ENCODE measurements at regions not wholly inside any gene's neighbourhood (a gene's known extent, or its start where the extent isn't known, plus 50 kb on each side); places are given as distances from the start of the nearest gene placed in this dataset.
"Not testable (repeated sequence)": the region's sequence is repeated elsewhere in the genome, so short reads cannot be mapped to it uniquely, and the experiment has no call there.

GRCh38 chr9:10835791-10836463 lies 223.1 kb upstream of the PTPRD start:
- DNase-seq = no peak

DNA sequence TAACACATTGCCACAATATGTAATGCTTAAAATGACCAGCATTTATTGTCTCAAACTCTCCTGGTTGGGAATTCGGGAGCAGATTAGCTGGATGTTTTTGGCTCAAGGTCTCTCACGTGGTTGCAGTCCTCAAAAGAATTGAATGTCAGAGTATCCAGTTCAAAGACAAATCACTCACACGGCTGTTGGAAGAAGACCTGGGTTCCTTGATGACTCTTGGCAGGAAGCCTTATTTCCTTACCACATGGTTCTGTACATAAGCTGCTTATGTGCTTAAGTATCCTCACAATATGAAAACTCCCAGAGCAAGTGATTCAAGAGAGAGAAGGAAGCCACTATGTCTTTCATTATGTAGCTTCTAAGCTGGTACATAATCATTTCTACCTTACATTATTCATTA lies 230.3 kb upstream of the PTPRD start:
- DNase-seq = peak; percentile 8

- peak; percentile 49 for DNase-seq
Measured at GRCh38 chr9:10855847-10856246, 243.0 kb upstream of the PTPRD start.

- DNase-seq = no peak
Measured at GRCh38 chr9:10858817-10859216, 246.0 kb upstream of the PTPRD start.

- DNase-seq = no peak
Measured at GRCh38 chr9:10863476-10863875, 250.7 kb upstream of the PTPRD start.

DNA sequence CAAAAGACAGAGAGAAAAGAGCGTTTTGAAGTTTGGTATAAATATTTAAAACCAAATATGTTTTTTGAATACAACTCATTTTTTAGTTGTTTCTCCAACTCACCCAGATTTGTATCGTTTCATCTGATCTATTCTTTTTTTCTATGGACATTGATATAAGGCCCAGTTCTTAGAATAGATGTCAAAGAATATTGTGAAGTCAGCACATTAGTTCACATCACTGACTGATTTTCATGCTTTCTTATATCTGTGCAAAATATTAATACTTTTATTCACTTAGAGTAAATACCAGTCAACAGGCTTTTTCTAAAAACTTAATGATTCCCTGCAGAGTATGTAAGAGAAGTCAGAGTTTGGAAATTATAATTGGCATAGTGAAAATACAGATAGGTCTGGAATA lies 254.4 kb upstream of the PTPRD start:
- no peak for DNase-seq

DNA sequence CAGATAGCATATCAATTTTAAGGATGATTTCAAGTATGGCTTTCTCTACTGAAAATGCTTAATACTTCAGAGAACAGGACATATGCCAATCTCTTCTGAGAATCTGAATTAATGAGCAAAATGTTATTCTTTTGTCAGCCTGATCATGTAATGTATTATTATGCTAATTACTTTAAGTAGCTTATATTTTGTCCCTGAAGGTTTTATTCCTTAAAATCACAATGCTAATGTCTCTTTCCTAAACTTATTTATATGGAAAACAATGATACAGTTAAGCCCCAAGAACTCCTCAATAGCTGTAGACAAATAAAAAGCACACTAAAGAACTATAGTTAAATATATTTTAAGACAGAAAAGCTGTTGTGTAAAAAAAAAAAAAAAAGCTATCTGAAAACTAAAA lies 256.9 kb upstream of the PTPRD start:
- DNase-seq = no peak

- DNase-seq = no peak
Measured at GRCh38 chr9:10873999-10874398, 261.2 kb upstream of the PTPRD start.

- DNase-seq = no peak
Measured at GRCh38 chr9:10875752-10876151, 262.9 kb upstream of the PTPRD start.

DNA sequence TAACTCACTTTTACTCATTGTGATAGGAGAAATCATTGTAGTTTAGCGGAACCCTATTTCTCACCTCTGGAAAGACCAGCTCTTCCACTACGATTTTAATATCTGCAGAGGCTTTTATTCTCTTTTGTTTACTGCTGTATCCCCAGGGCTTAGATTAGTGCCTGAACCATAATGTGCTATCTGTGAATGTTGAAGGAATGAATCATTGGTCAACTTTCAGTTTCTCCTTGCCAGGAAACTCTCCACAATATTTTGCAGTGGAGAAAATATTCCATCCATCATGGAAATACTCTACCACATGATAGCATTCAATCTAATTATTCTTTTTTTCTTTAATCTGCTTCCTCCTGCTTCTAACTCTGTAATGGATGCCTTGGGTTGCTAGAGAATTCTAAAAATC lies 263.5 kb upstream of the PTPRD start:
- DNase-seq = no peak

GRCh38 chr9:10890266-10890665 lies 277.5 kb upstream of the PTPRD start:
- DNase-seq = not testable (repeated sequence)

DNA sequence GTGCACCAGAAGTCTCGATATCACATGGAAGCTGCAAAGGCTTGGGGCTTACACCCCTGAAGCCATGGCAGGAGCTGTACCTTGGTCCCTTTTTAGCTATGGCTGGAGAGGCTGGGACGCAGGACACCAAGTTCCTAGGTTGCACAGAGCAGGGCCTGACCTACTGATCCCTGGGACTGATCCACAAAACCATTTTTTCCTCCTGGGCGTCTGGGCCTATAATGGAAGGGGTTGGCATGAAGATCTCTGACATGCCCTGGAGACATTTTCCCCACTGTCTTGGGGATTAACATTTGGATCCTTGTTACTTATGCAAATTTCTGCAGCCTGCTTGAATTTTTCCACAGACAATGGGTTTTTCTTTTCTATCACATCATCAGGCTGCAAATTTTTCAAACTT lies 286.7 kb upstream of the PTPRD start:
- no peak for DNase-seq

DNA sequence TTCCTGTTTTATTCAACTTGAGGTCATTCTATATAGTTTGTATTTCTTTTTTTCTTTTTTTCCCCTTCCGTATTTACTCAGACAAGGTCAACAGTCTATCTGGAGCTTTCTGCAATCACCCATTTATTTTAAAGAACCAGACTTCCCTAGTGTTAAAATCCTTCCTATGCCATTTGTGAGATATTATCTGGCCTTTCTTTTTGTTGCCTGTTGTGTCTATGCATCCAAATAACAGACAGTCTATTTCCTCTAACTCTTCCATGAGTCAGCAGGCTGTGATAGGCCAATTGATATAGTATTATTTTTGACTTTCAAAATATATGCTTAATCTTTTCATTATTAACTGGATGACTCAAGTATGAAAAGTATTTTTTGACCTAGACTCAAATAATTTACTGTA lies 291.2 kb upstream of the PTPRD start:
- no peak for DNase-seq

DNA sequence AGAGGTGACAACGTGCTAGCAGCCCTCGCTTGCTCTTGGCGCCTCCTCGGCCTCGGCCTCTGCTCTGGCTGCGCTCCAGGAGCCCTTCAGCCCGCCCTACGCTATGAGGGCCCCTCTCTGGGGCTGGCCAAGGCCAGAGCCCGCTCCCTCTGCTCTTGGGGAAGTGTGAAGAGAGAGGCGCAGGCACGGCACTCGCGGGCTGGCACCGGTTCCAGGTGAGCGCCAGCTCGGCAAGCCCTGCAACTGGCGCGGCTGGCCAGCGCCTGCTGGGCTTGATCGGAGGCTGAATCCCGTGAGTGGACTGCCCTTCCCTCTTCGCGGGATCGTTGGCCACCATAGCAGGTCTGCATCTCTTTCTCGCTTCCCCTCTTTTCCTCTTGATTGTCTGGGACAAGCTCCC lies 298.0 kb upstream of the PTPRD start:
- DNase-seq = no peak

DNA sequence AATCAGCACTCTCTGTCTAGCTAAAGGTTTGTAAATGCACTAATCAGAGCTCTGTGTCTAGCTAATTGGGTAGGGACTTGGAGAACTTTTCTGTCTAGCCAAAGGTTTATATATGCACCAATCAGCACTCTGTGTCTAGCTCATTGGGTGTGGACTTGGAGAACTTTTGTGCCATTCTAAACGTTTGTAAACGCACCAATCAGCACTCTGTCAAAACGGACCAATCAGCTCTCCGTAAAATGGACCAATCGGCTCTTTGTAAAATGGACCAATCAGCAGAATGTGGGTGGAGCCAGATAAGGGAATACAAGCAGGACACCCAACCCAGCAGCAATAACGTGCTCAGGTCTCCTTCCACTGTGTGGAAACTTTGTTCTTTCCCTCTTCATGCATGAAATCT lies 298.6 kb upstream of the PTPRD start:
- no peak for DNase-seq

DNA sequence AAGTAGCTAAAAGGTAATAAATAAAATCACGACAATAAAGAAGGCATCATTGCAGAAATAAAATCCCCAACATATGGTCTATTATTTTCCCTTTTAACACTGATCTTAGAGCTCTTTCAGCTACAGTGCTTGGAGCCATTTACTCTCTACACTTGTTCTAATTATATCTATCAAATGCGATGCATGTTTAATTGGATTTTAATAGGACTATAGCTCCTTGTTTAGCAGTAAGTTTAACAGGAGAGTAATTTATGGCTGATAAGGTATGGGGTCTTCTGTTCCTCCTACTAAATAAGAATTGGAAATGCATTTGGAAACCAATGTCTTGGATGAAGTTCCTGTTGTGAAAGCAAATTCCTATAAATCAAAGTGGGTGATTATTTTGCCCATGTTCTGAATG lies 304.2 kb upstream of the PTPRD start:
- DNase-seq = no peak

- no peak for DNase-seq
Measured at GRCh38 chr9:10921671-10922070, 308.9 kb upstream of the PTPRD start.

- no peak for DNase-seq
Measured at GRCh38 chr9:10925896-10926295, 313.1 kb upstream of the PTPRD start.

- DNase-seq = peak; percentile 9
Measured at GRCh38 chr9:10928372-10928771, 315.6 kb upstream of the PTPRD start.

DNA sequence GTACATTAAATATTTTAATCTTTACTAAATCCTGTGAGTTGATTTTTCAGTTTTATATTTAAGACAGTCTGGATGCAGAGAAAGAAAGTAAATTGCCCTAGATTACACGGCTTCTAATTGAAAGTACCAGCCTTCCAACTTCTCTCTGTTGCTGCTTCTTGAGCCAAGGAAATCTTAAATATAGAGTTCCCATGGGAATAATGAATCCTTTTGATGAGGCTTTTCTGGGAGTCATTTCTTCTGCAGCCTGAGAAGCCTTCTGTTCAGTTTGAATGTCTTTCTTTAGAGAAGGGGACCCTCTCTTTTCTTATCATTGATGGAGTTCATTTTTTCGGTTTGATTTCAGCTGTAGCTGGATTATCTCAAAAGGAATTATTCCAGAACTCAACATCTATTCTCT lies 317.3 kb upstream of the PTPRD start:
- DNase-seq = no peak

DNA sequence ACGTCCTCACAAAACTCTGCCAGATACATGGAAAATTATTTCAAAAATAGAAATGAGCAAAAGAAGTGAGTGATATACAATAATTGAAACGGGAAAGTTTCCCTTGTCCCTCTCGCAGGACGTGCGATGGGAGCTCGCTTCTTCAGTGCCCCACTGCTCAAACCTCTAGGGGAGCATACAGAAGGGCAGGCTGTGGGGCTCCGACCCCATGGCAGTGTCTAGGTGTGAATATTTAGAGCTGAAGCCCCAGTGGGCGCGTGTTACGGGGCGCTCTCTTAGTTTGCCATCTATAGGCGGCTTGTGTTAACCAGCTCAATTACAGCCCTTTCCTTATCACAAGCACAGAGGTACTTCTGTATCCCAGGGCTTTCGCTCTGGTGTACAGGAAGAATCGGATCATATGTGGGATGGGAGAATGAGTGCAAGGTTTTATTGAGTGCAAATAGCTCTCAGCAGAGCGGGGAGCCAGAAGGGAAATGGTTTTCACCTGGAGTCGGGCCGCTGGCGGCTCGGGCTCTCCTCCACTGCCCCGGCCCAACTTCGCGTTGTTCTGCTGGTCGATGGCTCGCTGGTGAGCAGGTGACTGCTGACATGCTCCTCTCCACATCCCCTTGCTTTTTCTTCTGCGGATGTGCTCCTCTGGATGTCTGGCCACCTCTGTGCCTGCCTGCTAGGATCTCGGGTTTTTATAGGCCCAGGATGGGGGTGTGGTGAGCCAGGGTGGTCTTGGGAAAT lies 334.0 kb upstream of the PTPRD start:
- DNase-seq = no peak

GRCh38 chr9:10957878-10958277 lies 345.1 kb upstream of the PTPRD start:
- no peak for DNase-seq

GRCh38 chr9:10961883-10962282 lies 349.1 kb upstream of the PTPRD start:
- no peak for DNase-seq

DNA sequence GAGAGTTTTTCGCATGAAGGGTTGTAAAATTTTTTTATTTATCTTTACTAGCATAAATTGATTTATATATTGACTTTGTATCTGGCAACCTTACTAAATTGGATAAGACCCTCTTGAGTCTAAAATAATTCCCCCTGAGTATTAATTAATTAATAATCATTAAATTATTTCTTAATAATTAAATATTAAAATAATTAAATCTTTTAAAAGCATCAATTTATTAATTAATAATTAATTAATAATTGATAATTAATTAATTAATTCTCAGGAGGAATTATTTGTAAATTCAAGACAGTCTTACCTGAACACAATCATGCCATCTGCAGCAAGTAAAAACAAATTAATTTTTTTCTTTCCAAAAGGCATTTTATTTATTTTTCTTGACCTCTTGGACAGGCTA lies 370.4 kb upstream of the PTPRD start:
- DNase-seq = no peak

GRCh38 chr9:10999646-11000045 lies 386.8 kb upstream of the PTPRD start:
- DNase-seq = no peak

Measured in eye (tissue), 1 donor.